Nephron progenitor cell (in vitro differentiated cells): ENCODE measurements at regions not wholly inside any gene's neighbourhood (a gene's known extent, or its start where the extent isn't known, plus 50 kb on each side); places are given as distances from the start of the nearest gene placed in this dataset.

Source experiments
- DNase-seq: peaks from one replicate; pipeline ENCODE4 v3.0.0; 2021
- H3K27ac Mint-ChIP-seq: 2 replicates; pipeline ENCODE4 v1.8.0; 2021; ENCODE audit warnings: mild to moderate bottlenecking, moderate library complexity, mixed read lengths
- H3K27me3 Mint-ChIP-seq: 2 replicates; pipeline ENCODE4 v1.8.0; 2021; ENCODE audit warnings: mild to moderate bottlenecking, low read depth, mixed read lengths; ENCODE audit not compliant: poor library complexity
- H3K36me3 Mint-ChIP-seq: 2 replicates; pipeline ENCODE4 v1.8.0; 2021; ENCODE audit warnings: low read depth, mixed read lengths
- H3K4me1 Mint-ChIP-seq: 2 replicates; pipeline ENCODE4 v1.8.0; 2021; ENCODE audit warnings: mixed read lengths
- H3K4me3 Mint-ChIP-seq: 2 replicates; pipeline ENCODE4 v1.8.0; 2021; ENCODE audit warnings: mild to moderate bottlenecking, moderate library complexity, mixed read lengths
- H3K9me3 Mint-ChIP-seq: 2 replicates; pipeline ENCODE4 v1.8.0; 2021; ENCODE audit warnings: mild to moderate bottlenecking, moderate library complexity, mixed read lengths
- CTCF ChIP-seq: fragments of 200-600 bp; sonication (generic); IDR thresholded peaks from 2 replicates; pipeline ENCODE4 v1.5.0; 2021; ENCODE audit warnings: antibody characterized with exemption

- Mint-ChIP-seq H3K4me3 (no peak overlapping the region), H3K4me1 (no peaks in the 10 kb centered on the region), H3K27me3 (peaks cover 8% of the 10 kb centered on the region), H3K36me3 (no peaks in the 10 kb centered on the region), H3K27ac (no peak overlapping the region), H3K9me3 (peaks cover 80% of the 10 kb centered on the region)
- no peak for DNase-seq
- TF ChIP-seq CTCF: no peak
Measured at GRCh38 chr22:47434336-47435203, 672.1 kb downstream of the TBC1D22A start.

- Mint-ChIP-seq H3K36me3 (no peaks in the 10 kb centered on the region), H3K4me3 (no peak overlapping the region), H3K9me3 (peaks cover 78% of the 10 kb centered on the region), H3K4me1 (no peaks in the 10 kb centered on the region), H3K27ac (no peak overlapping the region), H3K27me3 (peaks cover 9% of the 10 kb centered on the region)
- no peak for DNase-seq
- TF ChIP-seq CTCF: no peak
Measured at GRCh38 chr22:47433627-47434026, 671.2 kb downstream of the TBC1D22A start.

DNA sequence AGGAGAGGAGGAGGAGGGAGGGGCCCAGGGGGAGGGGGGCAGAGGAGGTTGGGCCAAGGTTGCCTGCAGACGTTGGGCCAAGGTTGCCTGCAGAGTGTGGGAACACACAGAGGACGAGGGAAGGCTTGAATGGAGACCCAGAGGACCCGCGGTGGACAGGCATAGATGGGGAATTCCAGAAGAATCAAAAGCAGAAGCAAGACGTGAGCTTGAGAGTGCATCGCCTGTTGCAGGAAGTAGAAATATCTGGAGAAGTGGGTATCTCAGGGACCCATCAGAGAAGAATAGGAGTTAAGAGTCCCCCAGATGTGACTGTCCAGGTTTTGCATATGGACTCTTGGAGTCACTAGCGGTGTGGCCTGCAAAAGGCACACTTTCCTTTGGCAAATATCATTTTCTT lies 670.2 kb downstream of the TBC1D22A start:
- Mint-ChIP-seq H3K4me3 (no peak overlapping the region), H3K27me3 (peaks cover 11% of the 10 kb centered on the region), H3K9me3 (peaks cover 78% of the 10 kb centered on the region), H3K36me3 (no peaks in the 10 kb centered on the region), H3K4me1 (no peaks in the 10 kb centered on the region), H3K27ac (no peak overlapping the region)
- no peak for DNase-seq
- TF ChIP-seq CTCF: no peak

- no peak for TF ChIP-seq CTCF
- Mint-ChIP-seq H3K27ac (no peak overlapping the region), H3K4me1 (no peaks in the 10 kb centered on the region), H3K27me3 (peaks cover 9% of the 10 kb centered on the region), H3K36me3 (no peaks in the 10 kb centered on the region), H3K9me3 (peaks cover 94% of the 10 kb centered on the region), H3K4me3 (no peak overlapping the region)
- DNase-seq: no peak
Measured at GRCh38 chr22:47423861-47424820, 661.7 kb downstream of the TBC1D22A start.

DNA sequence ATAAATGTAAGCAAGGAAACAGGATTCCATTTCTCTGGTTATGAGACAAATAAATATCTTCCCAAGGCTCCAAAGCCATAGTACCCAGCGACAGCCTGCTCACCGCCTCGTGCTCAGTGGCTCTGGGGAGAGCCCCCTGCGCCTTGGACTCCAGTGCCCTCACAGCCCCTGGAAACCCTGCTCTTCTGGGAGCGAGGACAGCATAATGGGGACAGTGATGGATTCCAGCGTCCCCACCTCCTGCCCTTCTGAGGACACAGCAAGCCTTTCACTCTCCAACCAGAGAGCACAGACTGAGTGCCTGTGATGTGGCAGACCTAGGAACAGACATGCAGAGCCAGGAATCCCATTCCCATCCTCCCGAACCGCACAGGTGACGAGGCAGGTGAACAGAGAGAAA lies 660.8 kb downstream of the TBC1D22A start:
- TF ChIP-seq CTCF: no peak
- no peak for DNase-seq
- no peak overlapping the region for H3K4me3 Mint-ChIP-seq
- no peaks in the 10 kb centered on the region for H3K4me1 Mint-ChIP-seq
- H3K36me3 Mint-ChIP-seq: no peaks in the 10 kb centered on the region
- peaks cover 5% of the 10 kb centered on the region for H3K27me3 Mint-ChIP-seq
- no peak overlapping the region for H3K27ac Mint-ChIP-seq
- H3K9me3 Mint-ChIP-seq: peaks cover 97% of the 10 kb centered on the region
